Suppressor macrophage treated with lipopolysaccharide for 1 hour (primary cell): ENCODE measurements at regions not wholly inside any gene's neighbourhood (a gene's known extent, or its start where the extent isn't known, plus 50 kb on each side); places are given as distances from the start of the nearest gene placed in this dataset.

Experiments used
- DNase-seq, 3 donors: peaks; one replicate each; pipeline ENCODE4 v3.0.0-alpha.2; 2020 to 2022

- peak in 2 of 3 donors; percentile 14 to 65 for DNase-seq
These were observed 77.8 kb upstream of the TACR1 start for GRCh38 chr2:75277111-75277510.

- DNase-seq: no peak
These were observed 77.0 kb upstream of the TACR1 start for GRCh38 chr2:75276093-75277029.

- no peak for DNase-seq
These were observed 75.6 kb upstream of the TACR1 start for GRCh38 chr2:75274936-75275335.

- no peak for DNase-seq
These were observed 68.8 kb upstream of the TACR1 start for GRCh38 chr2:75268112-75268511.

- DNase-seq: no peak
These were observed 62.6 kb upstream of the TACR1 start for GRCh38 chr2:75261923-75262322.

GRCh38 chr2:75260946-75261345, 61.6 kb upstream of the TACR1 start:
- DNase-seq: no peak

GRCh38 chr2:75258620-75259019, 59.3 kb upstream of the TACR1 start:
- no peak for DNase-seq

- DNase-seq: no peak
These were observed 57.2 kb upstream of the TACR1 start for GRCh38 chr2:75256485-75256884.

- DNase-seq: no peak
These were observed 54.2 kb upstream of the TACR1 start for GRCh38 chr2:75253526-75253925.

GRCh38 chr2:75251896-75252295, 52.6 kb upstream of the TACR1 start:
- no peak for DNase-seq
